ENCODE measurements at regions not wholly inside any gene's neighbourhood (a gene's known extent, or its start where the extent isn't known, plus 50 kb on each side); places are given as distances from the start of the nearest gene placed in this dataset.

DNA sequence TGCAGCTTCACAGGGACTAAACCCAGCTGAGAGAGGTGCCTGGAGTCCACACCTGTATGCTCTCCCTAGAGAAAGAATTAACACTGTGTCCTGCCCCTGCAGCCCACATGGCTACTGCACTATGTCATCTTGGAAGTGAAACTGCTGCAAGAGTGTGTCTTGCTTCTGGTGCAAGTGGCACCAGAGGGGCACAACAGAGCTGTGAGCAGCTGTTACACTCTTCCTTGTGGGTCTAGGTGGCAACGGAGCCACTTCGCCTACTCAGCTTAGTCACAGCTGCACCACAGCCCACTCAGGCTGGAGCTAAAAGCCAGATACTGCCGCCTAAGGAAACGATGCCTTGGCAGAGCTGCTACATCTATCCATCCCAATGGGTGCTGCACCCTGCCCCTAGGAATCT lies 391.4 kb downstream of the COL12A1 start:
- intact Hi-C loops (cut with DNase I), result no loop called here
- peak; percentile 15 for ATAC-seq

GRCh38 chr6:74807674-74808073 lies 398.2 kb downstream of the COL12A1 start:
- ATAC-seq, result no peak
- intact Hi-C loops (cut with DNase I), result no loop called here
- DNase-seq (ENCODE audit: low spot score), result no peak

More for the DNA sequence above, 391.4 kb downstream of the COL12A1 start:
- no peak for DNase-seq (ENCODE audit: low spot score)

DNA sequence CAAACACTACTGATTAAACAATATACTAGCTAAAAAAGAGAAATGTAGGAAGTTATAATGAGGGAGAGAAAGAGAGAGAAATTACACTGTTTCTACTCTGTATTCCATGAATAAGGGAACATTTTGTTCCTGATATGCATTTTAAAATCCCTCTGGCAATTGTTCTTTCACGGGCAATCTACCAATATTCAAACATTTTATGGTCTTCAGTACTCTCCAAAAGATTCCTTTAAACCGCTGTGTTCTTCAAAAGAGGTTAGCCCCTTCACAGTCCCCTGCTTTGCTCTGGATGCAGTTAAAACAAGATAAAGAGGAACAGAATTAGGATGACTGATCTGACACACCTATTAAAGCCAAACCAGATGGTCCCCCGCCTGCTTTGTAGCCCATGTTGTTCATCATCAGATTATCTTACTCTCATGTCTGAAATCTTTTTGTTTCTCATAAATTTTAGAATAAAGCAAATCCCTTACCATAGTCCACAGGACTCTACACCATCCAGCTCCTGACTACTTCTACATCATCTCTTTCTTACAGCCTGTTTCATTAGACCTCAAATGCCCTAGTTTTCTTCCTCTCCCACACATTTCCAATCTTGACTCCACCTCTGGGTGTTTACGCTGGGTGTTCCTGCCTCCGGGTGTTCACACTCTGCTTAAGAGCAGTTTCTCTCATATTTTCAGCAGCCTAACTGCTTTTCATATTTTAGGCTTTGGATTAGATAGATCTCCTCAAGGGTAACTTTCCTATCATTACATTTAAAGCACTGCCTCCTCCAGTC lies 399.7 kb downstream of the COL12A1 start:
- ATAC-seq, result peak; percentile 93
- DNase-seq (ENCODE audit: low spot score), result no peak
- intact Hi-C loops (cut with DNase I), result no loop called here

DNA sequence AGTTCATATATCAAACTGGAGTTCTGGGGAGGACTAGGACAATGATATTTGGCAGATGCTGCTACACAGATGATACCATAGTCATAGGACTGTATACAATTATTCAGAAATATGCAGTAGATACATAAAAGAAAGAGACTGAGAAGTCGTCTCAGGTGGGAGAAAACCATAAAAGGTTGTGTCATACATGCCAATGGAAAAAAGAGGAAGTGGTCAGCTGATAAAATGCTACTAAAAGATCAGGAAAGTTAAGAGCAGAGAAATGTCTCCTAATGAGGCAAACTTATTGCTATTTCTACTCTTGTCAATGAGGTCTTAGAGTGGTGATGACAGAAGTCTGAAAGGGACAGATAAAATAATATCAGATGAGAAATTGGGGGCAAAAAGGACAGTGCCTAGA lies 407.6 kb downstream of the COL12A1 start:
- no peak for ATAC-seq
- intact Hi-C loops (cut with DNase I), result no loop called here
- DNase-seq (ENCODE audit: low spot score), result no peak

DNA sequence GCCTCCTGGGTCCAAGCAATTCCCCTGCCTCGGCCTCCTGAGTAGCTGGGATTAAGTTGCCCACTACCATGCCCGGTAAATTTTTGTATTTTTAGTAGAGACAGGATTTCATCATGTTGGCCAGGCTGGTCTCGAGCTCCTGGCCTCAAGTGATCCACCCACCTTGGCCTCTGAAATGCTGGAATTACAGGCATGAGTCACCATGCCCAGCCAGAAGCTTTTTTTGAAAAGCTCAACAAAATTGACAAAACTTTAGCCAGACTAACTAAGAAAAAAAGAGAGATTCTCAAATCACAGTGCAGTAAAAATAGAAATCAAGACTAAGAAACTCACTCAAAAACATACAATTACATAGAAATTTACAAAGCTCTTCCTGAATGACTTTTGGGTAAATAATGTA lies 420.6 kb downstream of the COL12A1 start:
- ATAC-seq (no peak), DNase-seq (ENCODE audit: low spot score) (no peak)
- intact Hi-C loops (cut with DNase I), result no loop called here

DNA sequence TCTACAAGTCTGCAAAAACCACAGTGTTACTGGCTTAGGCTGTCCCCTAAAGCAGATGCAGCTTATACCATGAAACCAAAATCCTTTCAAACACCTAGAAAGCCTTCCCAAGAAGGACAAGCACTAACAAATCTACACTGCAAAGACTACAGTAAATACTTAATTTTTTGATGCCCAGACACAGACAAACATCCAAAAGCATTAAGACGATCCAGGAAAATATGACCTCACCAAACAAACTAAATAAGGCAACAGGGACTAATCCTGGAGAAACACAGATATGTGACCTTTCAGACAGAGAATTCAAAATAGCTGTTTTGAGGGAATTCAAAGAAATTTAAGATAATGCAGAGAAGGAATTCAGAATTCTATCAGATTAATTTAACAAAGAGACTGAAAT lies 423.5 kb downstream of the COL12A1 start:
- ATAC-seq (no peak), DNase-seq (ENCODE audit: low spot score) (no peak)
- intact Hi-C loops (cut with DNase I), result no loop called here

- no peak for ATAC-seq
- intact Hi-C loops (cut with DNase I), result no loop called here
- no peak for DNase-seq (ENCODE audit: low spot score)
Measured at GRCh38 chr6:74780831-74781230, 425.0 kb downstream of the COL12A1 start.

GRCh38 chr6:74768738-74769137 lies 437.1 kb downstream of the COL12A1 start:
- intact Hi-C loops (cut with DNase I), result no loop called here

GRCh38 chr6:74768120-74768519 lies 437.7 kb downstream of the COL12A1 start:
- ATAC-seq (peak; percentile 80), DNase-seq (ENCODE audit: low spot score) (no peak)
- intact Hi-C loops (cut with DNase I), result no loop called here

More at GRCh38 chr6:74768738-74769137, 437.1 kb downstream of the COL12A1 start:
- ATAC-seq (no peak), DNase-seq (ENCODE audit: low spot score) (no peak)

DNA sequence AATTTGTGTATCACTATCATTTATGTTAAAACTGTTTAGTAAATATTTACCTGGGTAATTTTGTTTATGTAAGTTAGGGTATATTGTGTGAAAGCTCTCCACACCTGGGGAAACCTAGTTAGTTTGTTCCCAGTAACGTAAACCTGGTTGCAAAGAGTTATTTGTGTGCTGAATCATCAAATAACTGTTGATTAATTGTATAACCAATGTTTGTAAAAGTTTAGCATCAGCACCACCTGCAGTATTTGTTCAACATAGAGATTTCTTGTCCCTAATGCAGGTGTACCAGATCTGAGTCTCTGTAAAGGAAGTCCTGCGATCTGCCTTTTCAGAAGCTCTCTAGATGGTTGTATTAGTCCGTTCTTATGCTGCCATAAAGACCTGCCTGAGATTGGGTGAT lies 440.4 kb downstream of the COL12A1 start:
- intact Hi-C loops (cut with DNase I), result no loop called here
- DNase-seq (ENCODE audit: low spot score) (no peak), ATAC-seq (no peak)

- ATAC-seq (peak; percentile 58), DNase-seq (ENCODE audit: low spot score) (no peak)
- intact Hi-C loops (cut with DNase I), result no loop called here
Measured at GRCh38 chr6:74764486-74764885, 441.4 kb downstream of the COL12A1 start.

- DNase-seq (ENCODE audit: low spot score), result no peak
- no peak for ATAC-seq
- intact Hi-C loops (cut with DNase I), result no loop called here
Measured at GRCh38 chr6:74762841-74763240, 443.0 kb downstream of the COL12A1 start.

- no peak for DNase-seq (ENCODE audit: low spot score)
- intact Hi-C loops (cut with DNase I), result no loop called here
- ATAC-seq, result no peak
Measured at GRCh38 chr6:74757813-74758212, 448.0 kb downstream of the COL12A1 start.

GRCh38 chr6:74756923-74757322 lies 448.9 kb downstream of the COL12A1 start:
- intact Hi-C loops (cut with DNase I), result no loop called here
- no peak for DNase-seq (ENCODE audit: low spot score)
- peak; percentile 88 for ATAC-seq

DNA sequence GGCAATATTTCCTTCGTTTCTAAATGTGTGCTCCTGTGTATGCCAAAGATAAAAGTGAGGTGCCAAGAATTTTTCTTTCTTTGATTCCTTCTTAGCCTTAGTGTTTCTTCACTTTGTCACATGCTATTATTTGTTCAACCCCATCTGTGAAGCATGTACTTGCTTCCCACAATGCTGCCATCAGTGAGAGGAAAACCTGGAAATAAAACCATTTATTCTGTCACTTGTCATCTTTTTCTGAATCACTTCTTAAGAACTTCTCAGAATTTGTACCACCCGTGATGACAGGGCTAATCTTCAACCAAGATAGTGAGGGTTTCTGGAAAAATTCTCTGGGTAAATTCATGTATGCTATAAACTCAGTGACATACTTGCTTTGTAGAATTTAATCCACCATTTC lies 450.1 kb downstream of the COL12A1 start:
- DNase-seq (ENCODE audit: low spot score) (no peak), ATAC-seq (peak; percentile 44)
- intact Hi-C loops (cut with DNase I), result no loop called here

GRCh38 chr6:74755196-74755595 lies 450.7 kb downstream of the COL12A1 start:
- peak; percentile 25 for ATAC-seq
- intact Hi-C loops (cut with DNase I), result no loop called here
- DNase-seq (ENCODE audit: low spot score), result no peak

- intact Hi-C loops (cut with DNase I), result no loop called here
- DNase-seq (ENCODE audit: low spot score) (no peak), ATAC-seq (no peak)
Measured at GRCh38 chr6:74753883-74754600, 451.8 kb downstream of the COL12A1 start.

GRCh38 chr6:74752303-74752702 lies 453.6 kb downstream of the COL12A1 start:
- ATAC-seq (no peak), DNase-seq (ENCODE audit: low spot score) (no peak)
- intact Hi-C loops (cut with DNase I), result no loop called here

GRCh38 chr6:74750826-74751225 lies 455.0 kb downstream of the COL12A1 start:
- DNase-seq (ENCODE audit: low spot score) (no peak), ATAC-seq (no peak)
- intact Hi-C loops (cut with DNase I), result no loop called here

Data from sciatic nerve (tissue), 2 donors.